HG02678 (cell line): ENCODE measurements at regions not wholly inside any gene's neighbourhood (a gene's known extent, or its start where the extent isn't known, plus 50 kb on each side); places are given as distances from the start of the nearest gene placed in this dataset.

Experiments
- ATAC-seq: cut with Tn5 transposase; IDR thresholded peaks from one replicate; pipeline ENCODE4 v1.9.1; 2021; ENCODE audit warnings: mild to moderate bottlenecking, moderate library complexity; ENCODE audit not compliant: unreplicated experiment

DNA sequence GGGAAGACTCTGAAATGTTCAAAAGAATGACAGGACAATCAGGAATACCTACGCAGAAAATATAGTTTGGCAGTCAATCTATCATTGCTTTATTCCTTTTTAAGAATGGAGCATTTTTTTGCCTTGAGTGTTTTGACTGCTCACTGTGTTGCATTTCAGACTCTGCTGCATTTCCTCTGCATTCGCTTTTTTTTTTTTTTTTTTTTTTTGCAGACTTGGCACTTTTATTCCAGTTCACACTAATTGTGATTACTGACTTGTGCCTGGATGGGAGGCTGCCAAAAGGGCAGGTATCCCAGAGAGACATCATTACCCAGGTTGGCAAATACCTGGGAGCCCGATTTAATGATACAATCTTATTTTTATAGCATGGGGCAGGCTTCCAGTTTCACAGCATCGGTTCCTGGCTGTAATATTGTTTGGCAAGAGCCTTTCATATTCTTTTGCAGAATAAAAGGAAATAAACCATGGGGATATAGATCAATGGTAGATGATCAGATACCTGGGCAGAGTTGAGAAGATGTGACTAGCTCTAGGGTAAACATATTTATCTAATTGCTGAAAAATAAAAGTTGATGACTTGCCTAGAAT lies 1132.6 kb downstream of the MAT2B start:
- ATAC-seq, result no peak

DNA sequence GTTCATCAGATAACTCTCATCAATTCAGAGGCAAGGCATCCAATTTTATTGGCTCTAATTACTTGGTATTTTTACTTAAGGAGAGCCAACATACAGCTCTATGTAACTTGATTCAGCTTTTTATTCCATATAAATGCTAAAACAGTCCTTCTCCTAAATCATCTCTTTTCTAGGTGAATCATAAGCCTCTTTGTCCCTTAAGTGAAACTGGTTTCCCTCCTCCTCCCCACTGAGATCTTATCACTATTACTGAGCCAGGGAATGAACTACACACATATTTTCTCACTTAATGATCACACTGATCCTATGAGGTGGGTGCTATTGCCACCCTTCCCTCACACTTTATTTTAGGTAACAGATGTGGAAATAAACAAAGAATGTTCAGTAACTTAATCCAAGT lies 1143.8 kb downstream of the MAT2B start:
- ATAC-seq, result no peak

- no peak for ATAC-seq
Measured at GRCh38 chr5:164650427-164650826, 1145.0 kb downstream of the MAT2B start.

DNA sequence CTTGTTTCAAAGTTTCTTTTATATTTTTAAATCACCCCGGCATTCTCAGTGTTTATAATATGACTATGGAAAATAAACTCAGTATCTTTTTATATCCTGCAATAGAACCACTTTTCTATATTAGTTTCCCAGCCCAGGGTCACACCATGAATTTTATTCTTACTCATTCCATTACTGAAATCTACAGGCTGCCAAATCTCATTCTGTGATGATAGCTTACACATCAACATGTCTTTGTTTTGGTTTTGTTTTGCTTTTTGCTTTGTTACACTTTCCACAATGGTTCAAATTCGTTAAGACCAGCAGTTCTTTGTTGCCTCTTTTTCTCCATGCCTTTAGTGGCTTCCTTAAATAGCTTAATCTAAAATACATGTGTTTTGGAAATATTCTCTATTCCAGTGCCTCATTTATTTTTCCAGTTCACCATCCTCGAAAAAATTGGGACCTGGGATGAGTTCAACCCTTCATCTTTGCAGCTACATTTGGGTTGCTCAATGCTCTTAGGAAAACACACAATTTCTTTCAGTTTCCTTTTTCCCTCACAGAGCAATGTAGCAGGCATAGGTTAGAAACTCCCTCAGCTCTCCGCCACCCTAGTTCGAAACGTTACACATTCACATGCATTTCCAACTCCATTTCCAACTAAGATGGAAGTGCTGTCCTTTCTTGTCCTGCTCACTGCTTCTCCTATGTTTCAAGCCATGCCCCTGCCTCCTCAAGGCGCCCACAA lies 1146.3 kb downstream of the MAT2B start:
- no peak for ATAC-seq

DNA sequence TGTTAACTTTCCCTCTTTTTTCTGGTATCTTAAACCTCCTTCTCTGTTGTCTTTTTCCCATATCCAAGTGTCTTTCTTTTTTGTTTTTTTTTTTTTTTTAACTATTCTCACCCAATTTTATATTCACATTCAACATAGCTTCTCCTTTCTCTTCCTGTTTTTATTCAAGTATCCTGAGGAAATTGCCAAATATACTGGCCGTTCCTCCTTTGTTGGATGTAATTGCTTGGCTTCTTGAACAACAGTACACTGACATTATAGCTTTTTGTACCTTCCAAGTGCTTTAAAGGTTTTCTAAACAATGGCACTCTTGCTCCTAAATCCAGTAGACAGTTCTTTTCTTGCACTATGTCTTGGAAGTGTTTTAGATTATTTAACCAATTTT lies 1146.8 kb downstream of the MAT2B start:
- no peak for ATAC-seq

GRCh38 chr5:164663198-164663989 lies 1158.0 kb downstream of the MAT2B start:
- no peak for ATAC-seq

DNA sequence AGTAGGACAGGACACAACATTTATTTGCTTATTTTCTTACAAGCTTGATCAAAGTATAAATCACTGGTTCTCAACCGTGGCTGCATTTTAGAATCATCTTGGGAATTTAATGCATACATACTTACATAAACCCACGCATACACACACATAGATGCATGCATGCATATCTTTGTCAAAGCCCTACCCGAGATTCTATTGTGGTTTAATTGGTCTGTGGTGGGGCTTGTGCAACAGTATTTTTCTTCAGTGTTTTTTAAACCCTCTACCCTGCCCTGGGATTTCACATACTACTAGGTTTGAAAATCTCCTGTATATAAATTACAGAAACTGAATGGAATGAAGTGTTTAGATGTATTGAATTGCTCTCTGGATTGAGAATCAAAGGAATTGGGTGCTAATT lies 1166.2 kb downstream of the MAT2B start:
- no peak for ATAC-seq

DNA sequence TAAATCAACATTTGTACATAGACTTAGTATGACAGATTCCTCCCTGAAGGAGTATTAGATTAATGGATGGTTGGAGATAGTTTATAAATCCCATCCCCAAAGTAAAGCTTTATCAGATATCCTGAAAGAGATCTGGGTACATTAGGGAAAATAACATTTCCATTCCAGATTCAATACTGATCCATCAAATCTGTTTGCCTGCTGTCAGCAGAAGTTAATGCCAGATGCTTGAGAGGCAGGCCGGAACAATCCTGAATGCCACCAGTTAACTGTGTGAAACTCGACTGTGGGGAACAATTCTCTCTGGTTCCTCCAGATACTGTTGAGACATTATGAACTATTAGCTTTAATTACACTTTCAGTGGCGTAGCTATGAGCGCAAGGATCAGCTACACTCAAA lies 1166.8 kb downstream of the MAT2B start:
- ATAC-seq, result no peak

DNA sequence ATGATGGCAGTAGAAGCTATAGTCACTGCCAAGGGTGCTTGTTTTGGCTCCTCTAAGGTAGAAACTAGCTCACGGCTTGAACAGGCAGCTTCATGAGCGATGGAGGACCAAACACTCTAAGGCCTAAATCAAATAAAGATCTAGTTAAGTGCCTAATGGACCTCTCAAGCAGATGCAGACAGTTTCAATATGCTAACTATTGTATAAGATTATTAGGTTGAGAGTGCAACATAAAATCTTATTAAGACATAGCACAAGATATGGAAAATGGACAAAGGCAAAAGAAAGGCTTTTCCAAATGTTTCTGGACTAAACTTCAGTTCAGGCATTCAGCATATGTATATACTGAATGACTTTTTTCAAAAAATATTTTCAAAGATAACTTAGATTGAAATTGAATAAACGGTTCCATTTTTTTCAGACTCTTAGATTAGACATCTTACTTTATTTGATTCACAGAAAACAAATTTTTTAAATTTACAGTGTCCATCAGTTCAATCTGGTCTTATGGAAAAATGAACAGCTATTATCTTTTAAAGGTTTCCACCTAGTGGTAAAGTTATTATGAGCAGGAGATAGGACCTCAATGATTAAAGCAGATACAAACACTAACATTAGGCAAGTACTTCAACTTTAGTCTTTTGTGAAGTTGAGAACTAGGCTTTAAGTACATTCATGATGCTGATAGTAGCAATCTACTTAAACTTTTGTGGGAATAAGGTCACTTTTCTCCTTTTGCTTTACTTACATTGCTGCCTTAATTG lies 1167.7 kb downstream of the MAT2B start:
- ATAC-seq, result no peak

GRCh38 chr5:164679461-164679860 lies 1174.0 kb downstream of the MAT2B start:
- no peak for ATAC-seq

DNA sequence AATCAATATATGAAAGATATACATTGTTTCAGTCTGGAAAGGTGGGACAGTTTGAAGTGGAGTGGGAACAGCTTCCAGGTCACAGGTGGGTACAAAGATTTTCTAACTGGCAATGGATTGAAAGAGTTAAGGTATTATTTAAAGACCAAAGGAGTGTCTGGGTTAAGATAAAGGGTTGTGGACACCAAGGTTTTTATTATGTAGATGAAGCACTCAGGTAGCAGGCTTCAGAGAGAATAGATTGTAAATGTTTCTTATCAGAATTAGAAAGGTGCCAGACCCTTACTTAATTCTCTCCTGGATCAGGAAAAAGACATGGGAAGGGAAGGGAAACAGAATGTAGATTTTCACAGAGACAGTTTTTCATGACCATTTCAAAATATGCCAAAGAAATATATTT lies 1174.8 kb downstream of the MAT2B start:
- no peak for ATAC-seq

- ATAC-seq, result no peak
Measured at GRCh38 chr5:164680812-164681520, 1175.5 kb downstream of the MAT2B start.

DNA sequence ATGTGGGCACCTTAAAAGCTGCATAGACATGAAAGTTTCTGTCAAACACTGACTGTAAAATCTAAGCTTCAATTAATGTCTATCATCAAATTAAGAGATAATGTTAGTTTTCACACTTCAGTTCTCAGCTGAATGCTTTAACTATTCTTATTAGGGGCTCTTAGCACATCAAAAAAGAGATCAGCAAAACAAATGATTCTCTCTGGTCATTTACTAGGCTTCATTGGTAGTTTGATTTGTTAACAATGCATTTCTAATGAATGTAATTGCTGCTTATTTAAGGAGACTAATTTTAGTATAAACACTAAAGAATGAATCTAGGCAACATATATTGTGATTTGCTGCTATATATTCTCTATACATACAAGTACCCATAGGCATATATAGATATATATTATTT lies 1182.0 kb downstream of the MAT2B start:
- no peak for ATAC-seq

DNA sequence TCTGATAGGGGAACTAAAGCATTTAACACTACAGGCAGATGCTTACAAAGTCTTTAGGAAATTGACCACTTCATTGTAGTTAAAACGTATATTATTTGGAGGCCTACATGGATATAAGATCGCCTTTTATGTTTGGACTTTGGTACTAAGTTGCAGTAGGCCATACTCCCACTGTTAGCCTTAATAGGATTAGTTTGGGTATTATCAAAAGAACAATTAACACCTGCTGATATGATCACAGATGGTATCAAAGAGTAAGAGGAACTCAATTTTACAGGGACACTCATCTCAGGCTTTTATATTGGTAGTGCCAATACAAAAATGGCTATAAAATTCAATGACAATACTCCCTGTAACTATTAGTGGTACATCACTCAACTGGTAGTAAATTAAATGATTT lies 1183.0 kb downstream of the MAT2B start:
- ATAC-seq, result no peak

DNA sequence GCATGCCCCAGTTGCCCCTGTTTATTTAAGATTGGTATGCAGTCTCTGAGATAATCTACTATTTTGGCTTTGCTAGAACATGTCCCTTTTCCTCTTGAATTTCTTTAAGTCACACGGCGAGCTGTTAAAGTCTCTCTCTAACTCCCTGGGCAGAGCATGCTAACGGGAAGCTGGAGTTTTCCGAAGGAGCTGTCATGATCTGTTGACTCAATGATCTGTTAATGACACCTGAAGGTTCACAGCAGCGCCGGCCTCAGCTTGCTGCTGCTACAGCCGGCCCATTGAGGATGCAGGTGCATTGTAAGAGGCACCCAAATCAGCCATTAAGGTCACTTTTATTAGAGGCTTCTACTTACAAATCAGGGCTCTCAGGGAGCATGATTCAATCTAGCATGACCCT lies 1203.4 kb downstream of the MAT2B start:
- ATAC-seq, result no peak

DNA sequence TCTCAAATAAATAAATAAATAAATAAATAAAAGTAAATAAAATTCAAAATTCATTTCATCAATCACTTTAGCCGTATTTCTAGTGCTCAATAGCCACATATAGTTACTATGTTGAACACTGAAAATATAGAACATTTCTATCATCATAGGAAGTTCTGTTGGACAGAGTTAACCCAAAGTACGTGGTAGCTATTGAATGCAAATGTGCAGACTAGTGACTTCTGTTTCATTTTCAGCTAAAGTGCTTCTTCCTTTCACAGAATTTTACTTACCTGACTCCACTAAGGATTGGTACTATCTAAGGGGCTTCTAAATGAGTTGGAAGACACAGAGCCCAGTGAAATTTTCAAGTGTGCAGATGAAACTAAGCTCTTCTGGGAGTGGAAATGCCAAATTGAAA lies 1208.3 kb downstream of the MAT2B start:
- ATAC-seq, result no peak

- ATAC-seq, result no peak
Measured at GRCh38 chr5:164721116-164721515, 1215.7 kb downstream of the MAT2B start.

- no peak for ATAC-seq
Measured at GRCh38 chr5:164721656-164722055, 1216.2 kb downstream of the MAT2B start.

DNA sequence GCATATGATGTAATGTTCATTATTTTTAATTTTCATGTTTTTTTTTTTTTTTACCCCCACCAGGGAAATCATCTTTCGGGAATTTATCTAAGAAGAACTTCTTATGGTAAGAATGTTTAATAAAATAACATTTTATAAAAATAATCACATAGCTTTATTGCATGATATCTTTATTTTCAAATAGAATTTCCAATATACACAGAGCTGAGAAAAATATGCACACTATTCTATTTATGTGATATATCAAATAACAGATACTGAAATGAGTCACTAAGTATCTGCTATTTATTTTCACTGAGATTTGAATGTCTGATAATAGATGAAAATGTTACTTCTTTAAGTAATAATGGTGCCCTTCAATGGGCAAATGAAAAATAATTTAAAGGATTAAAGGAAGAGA lies 1217.3 kb downstream of the MAT2B start:
- ATAC-seq, result no peak

DNA sequence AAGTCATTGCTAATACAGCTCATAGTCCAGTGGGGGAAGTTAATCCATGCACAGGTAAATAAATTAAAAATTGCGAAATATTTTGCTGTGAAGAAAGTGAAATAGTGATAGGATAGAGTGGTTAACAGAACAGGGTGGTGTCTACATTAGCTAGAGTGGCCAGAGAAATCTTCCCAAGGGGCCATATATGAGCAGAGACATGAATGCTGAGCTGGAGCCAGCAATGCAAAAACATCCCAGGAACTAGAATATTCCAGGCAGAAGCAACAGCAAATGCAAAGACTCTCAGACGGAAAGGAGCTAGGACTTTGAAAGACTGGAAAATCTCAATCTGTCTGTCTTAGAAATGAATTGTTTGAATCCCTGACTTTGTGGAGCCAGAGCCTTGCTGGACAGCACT lies 1221.6 kb downstream of the MAT2B start:
- ATAC-seq, result no peak

- no peak for ATAC-seq
Measured at GRCh38 chr5:164728733-164729132, 1223.3 kb downstream of the MAT2B start.
